CD4-positive, alpha-beta T cell treated with Interleukin-17A for 1 hour (primary cell): ENCODE measurements at regions not wholly inside any gene's neighbourhood (a gene's known extent, or its start where the extent isn't known, plus 50 kb on each side); places are given as distances from the start of the nearest gene placed in this dataset.

Experiments
- DNase-seq: peaks from one replicate; pipeline ENCODE4 v3.0.0-alpha.2; 2020

GRCh38 chr11:45067966-45068365, 78.5 kb upstream of the PRDM11 start:
- no peak for DNase-seq

GRCh38 chr11:45071232-45071631, 75.2 kb upstream of the PRDM11 start:
- no peak for DNase-seq

- DNase-seq = no peak
Measured at GRCh38 chr11:45073685-45074141, 72.7 kb upstream of the PRDM11 start.

GRCh38 chr11:45075519-45075918, 70.9 kb upstream of the PRDM11 start:
- no peak for DNase-seq

- DNase-seq = no peak
Measured at GRCh38 chr11:45075952-45076351, 70.5 kb upstream of the PRDM11 start.

GRCh38 chr11:45076761-45077160, 69.7 kb upstream of the PRDM11 start:
- DNase-seq = no peak

GRCh38 chr11:45078236-45079074, 68.0 kb upstream of the PRDM11 start:
- no peak for DNase-seq

GRCh38 chr11:45079075-45079444, 67.4 kb upstream of the PRDM11 start:
- DNase-seq = no peak

GRCh38 chr11:45079567-45079942, 66.9 kb upstream of the PRDM11 start:
- DNase-seq = peak; percentile 29

GRCh38 chr11:45079943-45080719, 66.3 kb upstream of the PRDM11 start:
- DNase-seq = peak; percentile 67

- peak; percentile 28 for DNase-seq
Measured at GRCh38 chr11:45082744-45083543, 63.5 kb upstream of the PRDM11 start.

- DNase-seq = no peak
Measured at GRCh38 chr11:45083544-45084087, 62.8 kb upstream of the PRDM11 start.

- DNase-seq = no peak
Measured at GRCh38 chr11:45085646-45086501, 60.6 kb upstream of the PRDM11 start.

- no peak for DNase-seq
Measured at GRCh38 chr11:45086526-45086925, 59.9 kb upstream of the PRDM11 start.

GRCh38 chr11:45087086-45087899, 59.1 kb upstream of the PRDM11 start:
- DNase-seq = no peak

GRCh38 chr11:45087900-45088160, 58.6 kb upstream of the PRDM11 start:
- DNase-seq = no peak

- DNase-seq = no peak
Measured at GRCh38 chr11:45089251-45089650, 57.2 kb upstream of the PRDM11 start.

- no peak for DNase-seq
Measured at GRCh38 chr11:45089676-45090499, 56.6 kb upstream of the PRDM11 start.

- DNase-seq = no peak
Measured at GRCh38 chr11:45090607-45091006, 55.8 kb upstream of the PRDM11 start.
